GM21526 (cell line): ENCODE measurements at regions not wholly inside any gene's neighbourhood (a gene's known extent, or its start where the extent isn't known, plus 50 kb on each side); places are given as distances from the start of the nearest gene placed in this dataset.

Experiments used
- ATAC-seq: cut with Tn5 transposase; IDR thresholded peaks from one replicate; pipeline ENCODE4 v1.9.1; 2021; ENCODE audit warnings: moderate library complexity; ENCODE audit not compliant: unreplicated experiment, low FRiP score

GRCh38 chrX:4754878-4755604 is 1041.6 kb upstream of the PRKX start:
- ATAC-seq: peak; percentile 88

GRCh38 chrX:4741024-4741423 is 1027.6 kb upstream of the PRKX start:
- ATAC-seq: no peak

- no peak for ATAC-seq
Observed at GRCh38 chrX:4735299-4735698, 1021.9 kb upstream of the PRKX start.

- ATAC-seq: peak; percentile 66
Observed at GRCh38 chrX:4710618-4711433, 997.4 kb upstream of the PRKX start.

- no peak for ATAC-seq
Observed at GRCh38 chrX:4708970-4709760, 995.7 kb upstream of the PRKX start.

GRCh38 chrX:4706961-4707360 is 993.5 kb upstream of the PRKX start:
- no peak for ATAC-seq

- ATAC-seq: no peak
Observed at GRCh38 chrX:4690521-4690920, 977.1 kb upstream of the PRKX start.

- no peak for ATAC-seq
Observed at GRCh38 chrX:4682636-4683035, 969.2 kb upstream of the PRKX start.

GRCh38 chrX:4675686-4676300 is 962.3 kb upstream of the PRKX start:
- ATAC-seq: no peak

GRCh38 chrX:4674028-4674782 is 960.8 kb upstream of the PRKX start:
- ATAC-seq: no peak

- no peak for ATAC-seq
Observed at GRCh38 chrX:4671344-4671743, 957.9 kb upstream of the PRKX start.

- no peak for ATAC-seq
Observed at GRCh38 chrX:4670606-4671005, 957.2 kb upstream of the PRKX start.

GRCh38 chrX:4668802-4669536 is 955.5 kb upstream of the PRKX start:
- ATAC-seq: no peak

- no peak for ATAC-seq
Observed at GRCh38 chrX:4663085-4663484, 949.6 kb upstream of the PRKX start.

- no peak for ATAC-seq
Observed at GRCh38 chrX:4661771-4662170, 948.3 kb upstream of the PRKX start.

GRCh38 chrX:4656419-4656818 is 943.0 kb upstream of the PRKX start:
- no peak for ATAC-seq

- no peak for ATAC-seq
Observed at GRCh38 chrX:4655743-4656142, 942.3 kb upstream of the PRKX start.

- ATAC-seq: no peak
Observed at GRCh38 chrX:4642114-4642513, 928.7 kb upstream of the PRKX start.

GRCh38 chrX:4638036-4638435 is 924.6 kb upstream of the PRKX start:
- no peak for ATAC-seq
